Upper lobe of left lung (tissue), 4 donors: ENCODE measurements at regions not wholly inside any gene's neighbourhood (a gene's known extent, or its start where the extent isn't known, plus 50 kb on each side); places are given as distances from the start of the nearest gene placed in this dataset.

Experiments
- POLR2A ChIP-seq, 4 donors: fragments of 450-650 bp; IDR thresholded peaks; one replicate each; pipeline ENCODE4 v1.5.1; 2016 to 2017; ENCODE audit warnings: antibody characterized with exemption in 4 of 4, mild to moderate bottlenecking in 2 of 4
- POLR2AphosphoS5 ChIP-seq, 2 donors: sonication (generic); formaldehyde crosslinking; IDR thresholded peaks; one replicate each; pipeline ENCODE4 v1.5.1; 2017; ENCODE audit warnings: antibody characterized with exemption in 2 of 2
- TF ChIP-seq, protein P1 (sequence below), 6 experiments: fragments of 450-650 bp in 4 of 6; fragments of 200-600 bp in 2 of 6; sonication (generic) in 2 of 6; IDR thresholded peaks; one replicate each; pipeline ENCODE4 v1.5.1; 2016 to 2019; ENCODE audit warnings: antibody characterized with exemption in 6 of 6

DNA sequence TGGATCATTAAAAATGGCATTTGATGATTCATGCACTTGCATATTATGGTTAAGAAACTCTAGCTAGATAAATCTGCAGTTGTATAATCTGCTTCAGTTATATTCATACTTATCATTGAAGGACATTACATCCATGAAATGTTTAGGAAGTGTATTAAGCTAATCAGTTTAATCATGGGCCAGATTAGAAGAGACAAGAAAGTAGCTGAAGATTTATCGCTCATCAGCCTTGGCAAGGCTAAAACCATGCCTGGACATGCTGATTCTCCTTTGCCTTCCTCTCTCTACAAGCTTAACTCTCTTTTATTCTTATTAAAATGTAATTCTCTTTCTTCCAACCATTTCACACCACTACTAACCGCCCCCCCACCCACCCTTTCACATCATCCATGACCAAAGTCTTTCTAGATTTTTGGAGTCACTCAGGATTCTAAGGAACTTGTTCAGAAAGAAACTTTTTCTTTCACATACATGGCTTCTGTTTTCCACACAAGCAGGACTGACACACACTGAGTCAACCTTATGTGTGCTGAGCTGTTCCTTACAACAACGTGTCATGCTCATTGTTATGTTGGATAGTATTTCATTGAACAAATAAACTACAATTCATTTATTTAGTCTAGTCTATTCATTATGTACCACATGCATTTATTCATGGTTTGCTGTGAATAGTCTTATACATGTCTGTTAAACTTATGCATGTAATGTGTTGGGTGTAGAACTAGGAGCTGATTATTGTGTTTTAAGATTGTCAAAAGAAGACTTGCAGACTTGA, 227.3 kb upstream of the SP8 start:
- TF ChIP-seq POLR2A (IDR thresholded peaks at IDR 0.05) (no peak), POLR2AphosphoS5 (IDR thresholded peaks at IDR 0.05) (no peak)
- TF ChIP-seq, protein P1, sequence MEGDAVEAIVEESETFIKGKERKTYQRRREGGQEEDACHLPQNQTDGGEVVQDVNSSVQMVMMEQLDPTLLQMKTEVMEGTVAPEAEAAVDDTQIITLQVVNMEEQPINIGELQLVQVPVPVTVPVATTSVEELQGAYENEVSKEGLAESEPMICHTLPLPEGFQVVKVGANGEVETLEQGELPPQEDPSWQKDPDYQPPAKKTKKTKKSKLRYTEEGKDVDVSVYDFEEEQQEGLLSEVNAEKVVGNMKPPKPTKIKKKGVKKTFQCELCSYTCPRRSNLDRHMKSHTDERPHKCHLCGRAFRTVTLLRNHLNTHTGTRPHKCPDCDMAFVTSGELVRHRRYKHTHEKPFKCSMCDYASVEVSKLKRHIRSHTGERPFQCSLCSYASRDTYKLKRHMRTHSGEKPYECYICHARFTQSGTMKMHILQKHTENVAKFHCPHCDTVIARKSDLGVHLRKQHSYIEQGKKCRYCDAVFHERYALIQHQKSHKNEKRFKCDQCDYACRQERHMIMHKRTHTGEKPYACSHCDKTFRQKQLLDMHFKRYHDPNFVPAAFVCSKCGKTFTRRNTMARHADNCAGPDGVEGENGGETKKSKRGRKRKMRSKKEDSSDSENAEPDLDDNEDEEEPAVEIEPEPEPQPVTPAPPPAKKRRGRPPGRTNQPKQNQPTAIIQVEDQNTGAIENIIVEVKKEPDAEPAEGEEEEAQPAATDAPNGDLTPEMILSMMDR (IDR thresholded peaks at IDR 0.05): no peak
